ENCODE measurements at regions not wholly inside any gene's neighbourhood (a gene's known extent, or its start where the extent isn't known, plus 50 kb on each side); places are given as distances from the start of the nearest gene placed in this dataset.

- TF ChIP-seq POLR2AphosphoS5 (IDR thresholded peaks at IDR 0.05; ENCODE audit: low read depth, low read length) (no peak), TAF1 (IDR thresholded peaks at IDR 0.05; ENCODE audit: borderline replicate concordance, insufficient read depth, low read length) (no peak), REST (IDR thresholded peaks at IDR 0.05; ENCODE audit: insufficient read depth in 1 of 2, low read depth in 2 of 2, low read length in 2 of 2) (no peak), SIN3A (IDR thresholded peaks at IDR 0.05; ENCODE audit: borderline replicate concordance, insufficient read depth, low read length) (no peak), FOXP2 (optimal IDR thresholded peaks at IDR 0.05; ENCODE audit: borderline replicate concordance, extremely low read depth, extremely low read length, insufficient read depth) (no peak)
Observed at GRCh38 chr1:38125016-38125415, 78.4 kb upstream of the POU3F1 start.

Measured in PFSK-1 (cell line).